Endothelial cell of umbilical vein (primary cell): ENCODE measurements at regions not wholly inside any gene's neighbourhood (a gene's known extent, or its start where the extent isn't known, plus 50 kb on each side); places are given as distances from the start of the nearest gene placed in this dataset.

ENCODE experiments used
- BruUV-seq: library from RNA; stranded (reverse); fragments of 400-500 nt; replicated peaks from 2 replicates; lab custom pipeline; 2021; lab: Mats Ljungman, UMichigan
- CTCF ChIA-PET: fragments of 300-600, 350-600 bp; sonication (Branson Sonifier 250); formaldehyde crosslinking; loops from one replicate; lab custom pipeline; 2021; ENCODE audit warnings: antibody characterized with exemption, inconsistent platforms; lab: Charles Lee
- POLR2A ChIA-PET: fragments of 300-600, 350-600 bp; sonication (Branson Sonifier 250); formaldehyde crosslinking; loops from one replicate; lab custom pipeline; 2021; ENCODE audit warnings: antibody characterized with exemption, inconsistent platforms; lab: Charles Lee
- DNase-seq: peaks from one replicate; pipeline ENCODE4 v3.0.0-alpha.2; 2011; ENCODE audit warnings: low read depth, low spot score
- FAIRE-seq: peaks from 2 replicates; lab custom pipeline; 2011; peaks lifted over from hg19 to GRCh38; lab: Jason Lieb, UNC
- H2AFZ ChIP-seq: 2 replicates; pipeline ENCODE4 v1.6.0; 2012; ENCODE audit warnings: low read depth, low read length, control low read depth, inconsistent platforms
- H3K27ac ChIP-seq: 2 replicates; pipeline ENCODE4 v1.5.1; 2011; ENCODE audit warnings: low read depth, mild to moderate bottlenecking, control low read depth, low read length, moderate library complexity; ENCODE audit not compliant: insufficient read depth
- H3K27me3 ChIP-seq, 2 experiments: 2 replicates each; pipeline versions ENCODE4 v1.6.0 to v1.6.1; 2011; ENCODE audit warnings: low read length in 2 of 2, mixed read lengths in 1 of 2; ENCODE audit not compliant: control insufficient read depth in 2 of 2, insufficient read depth in 2 of 2
- H3K36me3 ChIP-seq, 2 experiments: 2 replicates in 1 of 2; 3 replicates in 1 of 2; pipeline ENCODE4 v1.5.1; 2011; ENCODE audit warnings: low read length in 2 of 2, mild to moderate bottlenecking in 1 of 2, moderate library complexity in 1 of 2; ENCODE audit not compliant: control insufficient read depth in 2 of 2, insufficient read depth in 2 of 2; ENCODE audit errors: extremely low read depth in 1 of 2
- H3K4me1 ChIP-seq: 3 replicates; pipeline ENCODE4 v1.5.1; 2011; ENCODE audit warnings: mild to moderate bottlenecking, low read length; ENCODE audit not compliant: control insufficient read depth, insufficient read depth; ENCODE audit errors: extremely low read depth
- H3K4me2 ChIP-seq: 2 replicates; pipeline ENCODE4 v1.6.1; 2011; ENCODE audit warnings: low read length, control low read depth, mixed read lengths; ENCODE audit not compliant: insufficient read depth
- H3K4me3 ChIP-seq, 3 experiments: fragments of 200-600 bp in 1 of 3; sonication (generic), shearing (Covaris generic) in 1 of 3; replicated peaks in 1 of 3; 2 replicates each; pipeline ENCODE4 v1.5.1; 2011 to 2016; ENCODE audit warnings: control low read depth in 3 of 3, low read length in 3 of 3, mild to moderate bottlenecking in 2 of 3, inconsistent platforms in 1 of 3, low read depth in 1 of 3, moderate library complexity in 1 of 3; ENCODE audit not compliant: insufficient read depth in 1 of 3
- H3K79me2 ChIP-seq: 2 replicates; pipeline ENCODE4 v1.6.0; 2012; ENCODE audit warnings: low read length, inconsistent platforms; ENCODE audit not compliant: control insufficient read depth, insufficient read depth
- H3K9ac ChIP-seq: replicated peaks from 2 replicates; pipeline ENCODE3; 2011; ENCODE audit warnings: low read length, control low read depth; ENCODE audit not compliant: insufficient read depth; ENCODE audit errors: extremely low read depth
- H3K9me1 ChIP-seq: replicated peaks from 3 replicates; pipeline ENCODE4 v1.6.0; 2011; ENCODE audit warnings: mild to moderate bottlenecking, low read length; ENCODE audit not compliant: control insufficient read depth, insufficient read depth; ENCODE audit errors: extremely low read depth
- H3K9me3 ChIP-seq: replicated peaks from 2 replicates; pipeline ENCODE4 v1.5.1; 2012; ENCODE audit warnings: low read length, inconsistent platforms; ENCODE audit not compliant: control insufficient read depth, insufficient read depth
- H4K20me1 ChIP-seq: replicated peaks from 2 replicates; pipeline ENCODE3; 2011; ENCODE audit warnings: mild to moderate bottlenecking, low read length; ENCODE audit not compliant: control insufficient read depth, insufficient read depth; ENCODE audit errors: extremely low read depth
- EZH2 ChIP-seq: IDR thresholded peaks from 2 replicates; pipeline ENCODE4 v1.6.1; 2012; ENCODE audit warnings: borderline replicate concordance, low read depth, mild to moderate bottlenecking, moderate library complexity, low read length, inconsistent platforms; ENCODE audit not compliant: severe bottlenecking
- FOS ChIP-seq: IDR thresholded peaks from 2 replicates; pipeline ENCODE4 v1.6.1; 2011; ENCODE audit warnings: mild to moderate bottlenecking, low read length, moderate library complexity, borderline replicate concordance; ENCODE audit not compliant: insufficient read depth
- GATA2 ChIP-seq: IDR thresholded peaks from 2 replicates; pipeline ENCODE4 v1.7.0; 2011; ENCODE audit warnings: low read depth, mild to moderate bottlenecking, moderate library complexity, mixed read lengths, low read length; ENCODE audit not compliant: insufficient read length, insufficient read depth
- JUN ChIP-seq: IDR thresholded peaks from 2 replicates; pipeline ENCODE4 v1.6.1; 2011; ENCODE audit warnings: borderline replicate concordance, low read depth; ENCODE audit not compliant: insufficient read length, insufficient read depth
- MYC ChIP-seq: IDR thresholded peaks from one replicate; pipeline ENCODE4 v1.6.1; 2011; ENCODE audit warnings: mild to moderate bottlenecking, low read depth, low read length
- POLR2A ChIP-seq: IDR thresholded peaks from 2 replicates; pipeline ENCODE4 v1.6.1; 2012; ENCODE audit warnings: low read depth, mild to moderate bottlenecking, control low read depth, low read length
- POLR2AphosphoS5 ChIP-seq: IDR thresholded peaks from 2 replicates; pipeline ENCODE4 v1.6.1; 2012; ENCODE audit warnings: low read depth, mild to moderate bottlenecking, control low read depth, low read length, moderate library complexity; ENCODE audit not compliant: insufficient read depth
- dilution Hi-C: fragments of 300-500 bp; cut with MboI; formaldehyde crosslinking; loops from one replicate; pipeline ENCODE4 v1.15.0; 2019; ENCODE audit warnings: low sequenced_read_pairs; ENCODE audit not compliant: extremely low pct_ligation_motif_present
- intact Hi-C: fragments of 100-400 bp; cut with micrococcal nuclease; formaldehyde crosslinking; loops from one replicate; pipeline ENCODE4 v1.10.0; 2022
- TF ChIP-seq, protein P1 (sequence below), 2 donors: IDR thresholded peaks; 1 replicate in 1 of 2; 2 replicates in 1 of 2; pipeline ENCODE4 v1.5.1; 2011; ENCODE audit warnings: low read length in 2 of 2, mild to moderate bottlenecking in 2 of 2, moderate library complexity in 2 of 2, control low read depth in 1 of 2, inconsistent platforms in 1 of 2, low read depth in 1 of 2; ENCODE audit not compliant: insufficient read depth in 1 of 2; ENCODE audit errors: extremely low read depth in 1 of 2
- TF ChIP-seq, protein P2 (sequence below): IDR thresholded peaks from 2 replicates; pipeline ENCODE4 v1.6.1; 2011; ENCODE audit not compliant: insufficient read depth, insufficient read length

DNA sequence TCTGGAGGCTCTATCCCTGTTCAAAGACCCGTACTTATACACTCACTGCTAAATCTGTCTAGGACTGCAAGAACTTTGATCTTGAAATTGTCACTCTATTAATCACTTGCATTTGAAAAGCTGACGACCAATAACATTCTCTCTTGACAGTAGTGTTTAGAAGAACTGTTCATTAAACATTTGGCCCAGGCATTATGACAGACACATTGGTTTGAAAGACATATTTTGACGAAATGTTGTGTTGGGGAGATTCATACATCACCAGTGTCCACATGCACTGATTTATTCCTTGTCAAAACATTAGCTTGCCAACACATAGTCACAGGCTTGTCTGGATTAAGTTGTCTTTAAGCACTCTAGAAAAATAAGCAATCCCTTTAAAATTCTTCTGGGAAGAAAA, 951.3 kb downstream of the ADGRL2 start:
- TF ChIP-seq, protein P1, sequence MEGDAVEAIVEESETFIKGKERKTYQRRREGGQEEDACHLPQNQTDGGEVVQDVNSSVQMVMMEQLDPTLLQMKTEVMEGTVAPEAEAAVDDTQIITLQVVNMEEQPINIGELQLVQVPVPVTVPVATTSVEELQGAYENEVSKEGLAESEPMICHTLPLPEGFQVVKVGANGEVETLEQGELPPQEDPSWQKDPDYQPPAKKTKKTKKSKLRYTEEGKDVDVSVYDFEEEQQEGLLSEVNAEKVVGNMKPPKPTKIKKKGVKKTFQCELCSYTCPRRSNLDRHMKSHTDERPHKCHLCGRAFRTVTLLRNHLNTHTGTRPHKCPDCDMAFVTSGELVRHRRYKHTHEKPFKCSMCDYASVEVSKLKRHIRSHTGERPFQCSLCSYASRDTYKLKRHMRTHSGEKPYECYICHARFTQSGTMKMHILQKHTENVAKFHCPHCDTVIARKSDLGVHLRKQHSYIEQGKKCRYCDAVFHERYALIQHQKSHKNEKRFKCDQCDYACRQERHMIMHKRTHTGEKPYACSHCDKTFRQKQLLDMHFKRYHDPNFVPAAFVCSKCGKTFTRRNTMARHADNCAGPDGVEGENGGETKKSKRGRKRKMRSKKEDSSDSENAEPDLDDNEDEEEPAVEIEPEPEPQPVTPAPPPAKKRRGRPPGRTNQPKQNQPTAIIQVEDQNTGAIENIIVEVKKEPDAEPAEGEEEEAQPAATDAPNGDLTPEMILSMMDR (IDR thresholded peaks at IDR 0.05; ENCODE audit: extremely low read depth in 1 of 2, insufficient read depth in 1 of 2, low read depth in 1 of 2, low read length in 2 of 2): no peak
- TF ChIP-seq FOS (no peak), MYC (no peak), EZH2 (no peak)
- TF ChIP-seq, protein P2, sequence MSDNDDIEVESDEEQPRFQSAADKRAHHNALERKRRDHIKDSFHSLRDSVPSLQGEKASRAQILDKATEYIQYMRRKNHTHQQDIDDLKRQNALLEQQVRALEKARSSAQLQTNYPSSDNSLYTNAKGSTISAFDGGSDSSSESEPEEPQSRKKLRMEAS: no peak
- Histone ChIP-seq H3K79me2 (no peaks in the 10 kb centered on the region), H3K4me2 (no peak overlapping the region), H3K27ac (no peak overlapping the region), H3K27me3 (no peaks in the 10 kb centered on the region), H3K36me3 (no peaks in the 10 kb centered on the region), H3K9ac (no peak overlapping the region), H2AFZ (no peak overlapping the region), H3K4me1 (no peaks in the 10 kb centered on the region), H3K9me1 (no peaks in the 10 kb centered on the region), H3K9me3 (no peaks in the 10 kb centered on the region), H3K4me3 (no peak overlapping the region), H4K20me1 (no peaks in the 10 kb centered on the region)
- FAIRE-seq: no peak
- dilution Hi-C loops: no loop called here
- POLR2A ChIA-PET: no interaction called here
- intact Hi-C loops: no loop called here
- no peak for DNase-seq
- CTCF ChIA-PET: interaction anchor here (0.9 kb wide), 1 partner anchor 611 kb away, joined by 3 read pairs; no protein-coding TSS in a partner anchor
- no TSS peak for BruUV-seq

DNA sequence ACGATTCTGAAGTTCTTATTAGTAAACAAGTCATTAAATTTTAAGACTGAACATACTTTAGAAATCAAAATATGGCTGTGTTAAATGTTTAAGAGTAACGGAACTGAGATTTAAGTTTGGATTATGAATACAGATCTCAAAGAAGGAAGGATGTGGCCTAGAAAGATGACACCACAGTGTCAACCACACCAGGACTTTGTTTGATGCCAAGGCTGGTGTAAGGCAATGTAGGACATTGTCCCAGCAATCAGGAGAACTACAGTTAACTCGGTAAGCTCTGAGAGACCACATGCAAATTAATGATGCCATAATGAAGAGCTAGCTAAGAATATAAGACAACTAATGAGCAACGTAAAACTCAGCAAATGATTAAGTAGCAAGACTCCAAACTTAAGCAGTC, 932.9 kb downstream of the ADGRL2 start:
- H3K36me3 ChIP-seq: no peaks in the 10 kb centered on the region
- no peaks in the 10 kb centered on the region for H4K20me1 ChIP-seq
- POLR2A ChIA-PET: no interaction called here
- H3K79me2 ChIP-seq: no peaks in the 10 kb centered on the region
- no peak overlapping the region for H3K27ac ChIP-seq
- TF ChIP-seq GATA2: no peak
- no peak for TF ChIP-seq JUN
- TF ChIP-seq POLR2AphosphoS5: no peak
- TF ChIP-seq, protein P2: no peak
- no peak for TF ChIP-seq POLR2A
- TF ChIP-seq EZH2: no peak
- no peak for TF ChIP-seq FOS
- TF ChIP-seq, protein P1 (IDR thresholded peaks at IDR 0.05; ENCODE audit: extremely low read depth in 1 of 2, insufficient read depth in 1 of 2, low read depth in 1 of 2, low read length in 2 of 2): no peak
- no peak for TF ChIP-seq MYC
- DNase-seq: no peak
- FAIRE-seq: no peak
- CTCF ChIA-PET: no interaction called here
- no peak overlapping the region for H3K4me2 ChIP-seq
- H3K4me1 ChIP-seq: no peaks in the 10 kb centered on the region
- no peaks in the 10 kb centered on the region for H3K27me3 ChIP-seq
- BruUV-seq: no TSS peak
- dilution Hi-C loops: no loop called here
- no peaks in the 10 kb centered on the region for H3K9me1 ChIP-seq
- H3K4me3 ChIP-seq: no peak overlapping the region
- no peak overlapping the region for H2AFZ ChIP-seq
- no peak overlapping the region for H3K9ac ChIP-seq
- intact Hi-C loops: no loop called here
- no peaks in the 10 kb centered on the region for H3K9me3 ChIP-seq
